ENCODE measurements at regions not wholly inside any gene's neighbourhood (a gene's known extent, or its start where the extent isn't known, plus 50 kb on each side); places are given as distances from the start of the nearest gene placed in this dataset.

DNA sequence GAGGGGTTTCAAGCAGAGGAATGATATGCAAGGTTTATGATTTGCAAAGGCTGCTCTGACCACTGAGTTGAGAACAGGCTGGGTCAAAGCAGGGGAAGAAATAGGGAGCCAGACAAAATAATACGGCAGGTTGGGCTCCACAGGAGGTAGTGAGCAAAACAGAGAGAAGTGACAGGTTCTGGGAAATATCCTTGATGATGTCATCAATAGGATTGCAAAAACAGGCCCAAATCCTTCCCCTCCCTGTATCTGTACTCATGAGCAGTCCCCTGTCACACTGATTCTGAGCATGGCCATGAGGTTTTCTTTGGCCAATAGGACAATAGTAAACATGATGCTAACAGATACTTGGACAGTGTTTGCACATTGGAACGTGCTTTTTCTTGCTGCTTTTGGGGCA lies 471.8 kb upstream of the BRINP1 start:
- 59 to 77% methylated on average over 2 of the region's 2 CpGs for WGBS, 2 donors
- H3K36me3 ChIP-seq (ENCODE audit: control insufficient read depth in 4 of 4, insufficient read depth in 4 of 4, low read length in 4 of 4): no peaks in the 10 kb centered on the region
- H3K27ac ChIP-seq (ENCODE audit: low read depth in 1 of 2, low read length in 1 of 2): no peak overlapping the region
- ATAC-seq (ENCODE audit: insufficient read depth, low FRiP score) (no peak), DNase-seq (no peak)
- H3K9me3 ChIP-seq (ENCODE audit: control insufficient read depth in 4 of 4, insufficient read depth in 3 of 4, low read length in 3 of 4): no peaks in the 10 kb centered on the region
- no peak overlapping the region for H3K9ac ChIP-seq (ENCODE audit: insufficient read depth in 1 of 2, low read length in 2 of 2)
- no peak for TF ChIP-seq CTCF (IDR thresholded peaks at IDR 0.05; ENCODE audit: control extremely low read depth, extremely low read depth)
- no peak overlapping the region for H3K4me3 ChIP-seq
- H3K27me3 ChIP-seq (ENCODE audit: control insufficient read depth in 3 of 3, insufficient read depth in 3 of 3, low read length in 2 of 3): no peaks in the 10 kb centered on the region
- no peaks in the 10 kb centered on the region for H3K4me1 ChIP-seq (ENCODE audit: control insufficient read depth in 5 of 5, insufficient read depth in 5 of 5, low read length in 5 of 5)

DNA sequence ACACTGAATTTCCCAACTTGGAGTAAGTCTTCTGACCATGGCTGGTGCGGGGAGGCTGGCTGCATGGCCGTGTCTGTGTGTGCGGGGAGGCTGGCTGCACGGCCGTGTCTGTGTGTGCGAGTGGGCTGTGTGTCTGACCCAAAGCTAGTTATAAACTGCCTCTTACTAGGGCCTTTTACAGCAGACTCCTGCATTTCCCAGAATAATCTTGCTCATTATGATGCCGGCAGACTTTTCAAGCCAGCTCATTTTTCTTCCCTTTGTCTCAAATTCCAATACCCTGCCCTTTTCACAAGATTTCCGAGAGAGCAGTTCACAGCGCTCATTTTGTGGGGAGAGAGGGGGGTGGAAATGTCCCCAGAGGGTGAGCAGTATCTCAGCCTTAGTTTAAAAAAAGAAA lies 470.7 kb upstream of the BRINP1 start:
- 69% methylated on average over 9 of the region's 9 CpGs for WGBS, 2 donors
- ATAC-seq (ENCODE audit: insufficient read depth, low FRiP score) (no peak), DNase-seq (no peak)
- no peak overlapping the region for H3K27ac ChIP-seq (ENCODE audit: low read depth in 1 of 2, low read length in 1 of 2)
- TF ChIP-seq CTCF (IDR thresholded peaks at IDR 0.05; ENCODE audit: control extremely low read depth, extremely low read depth): no peak
- no peaks in the 10 kb centered on the region for H3K4me1 ChIP-seq (ENCODE audit: control insufficient read depth in 5 of 5, insufficient read depth in 5 of 5, low read length in 5 of 5)
- H3K27me3 ChIP-seq (ENCODE audit: control insufficient read depth in 3 of 3, insufficient read depth in 3 of 3, low read length in 2 of 3): no peaks in the 10 kb centered on the region
- no peaks in the 10 kb centered on the region for H3K36me3 ChIP-seq (ENCODE audit: control insufficient read depth in 4 of 4, insufficient read depth in 4 of 4, low read length in 4 of 4)
- no peak overlapping the region for H3K4me3 ChIP-seq
- no peaks in the 10 kb centered on the region for H3K9me3 ChIP-seq (ENCODE audit: control insufficient read depth in 4 of 4, insufficient read depth in 3 of 4, low read length in 3 of 4)
- H3K9ac ChIP-seq (ENCODE audit: insufficient read depth in 1 of 2, low read length in 2 of 2): no peak overlapping the region

DNA sequence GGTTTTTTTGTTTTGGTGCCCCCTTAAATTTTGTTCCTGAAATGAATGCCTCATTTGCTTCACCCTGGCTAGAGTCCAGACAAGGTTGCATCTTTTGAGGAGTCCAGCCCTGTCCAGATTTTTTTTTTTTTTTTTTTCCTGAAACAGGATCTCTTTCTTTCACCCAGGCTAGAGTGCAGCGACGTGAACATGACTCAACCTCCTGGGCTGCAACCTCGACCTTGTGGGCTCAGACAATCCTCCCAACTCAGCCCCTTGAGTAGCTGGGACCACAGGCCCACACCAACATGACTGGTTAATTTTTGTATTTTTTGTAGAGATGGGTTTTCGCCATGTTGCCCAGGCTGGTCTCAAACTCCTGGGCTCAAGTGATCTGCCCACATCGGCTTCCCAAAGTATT lies 469.0 kb upstream of the BRINP1 start:
- no peak for ATAC-seq (ENCODE audit: insufficient read depth, low FRiP score)

More for the DNA sequence above, 469.0 kb upstream of the BRINP1 start:
- no peak for DNase-seq
- WGBS, 2 donors: 91 to 93% methylated on average over 5 of the region's 5 CpGs
- Histone ChIP-seq H3K36me3 (ENCODE audit: control insufficient read depth in 4 of 4, insufficient read depth in 4 of 4, low read length in 4 of 4) (no peaks in the 10 kb centered on the region), H3K4me1 (ENCODE audit: control insufficient read depth in 5 of 5, insufficient read depth in 5 of 5, low read length in 5 of 5) (no peaks in the 10 kb centered on the region), H3K9ac (ENCODE audit: insufficient read depth in 1 of 2, low read length in 2 of 2) (no peak overlapping the region), H3K27me3 (ENCODE audit: control insufficient read depth in 3 of 3, insufficient read depth in 3 of 3, low read length in 2 of 3) (no peaks in the 10 kb centered on the region), H3K4me3 (no peak overlapping the region), H3K9me3 (ENCODE audit: control insufficient read depth in 4 of 4, insufficient read depth in 3 of 4, low read length in 3 of 4) (no peaks in the 10 kb centered on the region), H3K27ac (ENCODE audit: low read depth in 1 of 2, low read length in 1 of 2) (no peak overlapping the region)
- no peak for TF ChIP-seq CTCF (IDR thresholded peaks at IDR 0.05; ENCODE audit: control extremely low read depth, extremely low read depth)

Data from lung (tissue), 11 donors.